Sigmoid colon (tissue), 6 donors: ENCODE measurements at regions not wholly inside any gene's neighbourhood (a gene's known extent, or its start where the extent isn't known, plus 50 kb on each side); places are given as distances from the start of the nearest gene placed in this dataset.

ENCODE experiments used
- DNase-seq: peaks from one replicate; pipeline ENCODE4 v3.0.0-alpha.2; 2019
- H3K27ac ChIP-seq, 4 donors: fragments of 200-600 bp; sonication (generic); one replicate each; pipeline ENCODE4 v1.5.1; 2016 to 2019; ENCODE audit warnings: mild to moderate bottlenecking in 1 of 4
- H3K27me3 ChIP-seq, 3 donors: fragments of 200-600 bp; sonication (generic); one replicate each; pipeline ENCODE4 v1.5.1; 2019; ENCODE audit warnings: mild to moderate bottlenecking in 1 of 3
- H3K36me3 ChIP-seq, 4 donors: fragments of 200-600 bp; sonication (generic); one replicate each; pipeline ENCODE4 v1.5.1; 2016 to 2019
- H3K4me1 ChIP-seq, 4 donors: fragments of 200-600 bp; sonication (generic); one replicate each; pipeline ENCODE4 v1.5.1; 2017 to 2019
- H3K4me3 ChIP-seq, 4 donors: fragments of 200-600 bp; sonication (generic); one replicate each; pipeline ENCODE4 v1.5.1; 2017 to 2019; ENCODE audit warnings: mild to moderate bottlenecking in 2 of 4, moderate library complexity in 1 of 4
- H3K9me3 ChIP-seq, 4 donors: fragments of 200-600 bp in 3 of 4; sonication (generic) in 3 of 4; one replicate each; pipeline versions ENCODE4 v1.5.1 to v1.6.1; 2013 to 2019
- CTCF ChIP-seq, 4 experiments: fragments of 450-650 bp in 3 of 4; fragments of 200-600 bp in 1 of 4; IDR thresholded peaks; one replicate each; pipeline ENCODE4 v1.5.1; 2016 to 2019; ENCODE audit warnings: antibody characterized with exemption in 4 of 4, mild to moderate bottlenecking in 3 of 4, moderate library complexity in 2 of 4
- EP300 ChIP-seq, 4 donors: sonication (generic); formaldehyde crosslinking; IDR thresholded peaks; one replicate each; pipeline ENCODE4 v1.6.1; 2017; ENCODE audit warnings: antibody characterized with exemption in 4 of 4
- POLR2A ChIP-seq, 2 donors: fragments of 450-650 bp; IDR thresholded peaks; one replicate each; pipeline ENCODE4 v1.6.1; 2016; ENCODE audit warnings: antibody characterized with exemption in 2 of 2, mild to moderate bottlenecking in 2 of 2, moderate library complexity in 2 of 2
- POLR2AphosphoS5 ChIP-seq, 4 donors: sonication (generic); formaldehyde crosslinking; IDR thresholded peaks; one replicate each; pipeline ENCODE4 v1.6.1; 2017; ENCODE audit warnings: antibody characterized with exemption in 4 of 4
- WGBS, 2 donors: extraction: QIAGEN DNeasy Blood & Tissue Kit; methylation state at CpG; one replicate each; pipeline ENCODE4 v1.1.7; 2013; 5-methylcytosine and 5-hydroxymethylcytosine counted together
- intact Hi-C: fragments of 100-400 bp; cut with DNase I; formaldehyde crosslinking; loops from one replicate; pipeline ENCODE4 v1.15.1; 2023
- donor health status: healthy with polysubstance abuse.
- donor health status: healthy.

GRCh38 chr2:80858965-80859364 lies 554.4 kb upstream of the LRRTM1 start:
- Histone ChIP-seq H3K4me3 (no peak overlapping the region), H3K36me3 (no peaks in the 10 kb centered on the region), H3K27me3 (no peaks in the 10 kb centered on the region), H3K9me3 (no peaks in the 10 kb centered on the region), H3K27ac (no peak overlapping the region), H3K4me1 (no peaks in the 10 kb centered on the region)
- TF ChIP-seq POLR2A (IDR thresholded peaks at IDR 0.05) (no peak), EP300 (IDR thresholded peaks at IDR 0.05) (no peak), CTCF (IDR thresholded peaks at IDR 0.05) (no peak), POLR2AphosphoS5 (IDR thresholded peaks at IDR 0.05) (no peak)
- no peak for DNase-seq
- WGBS, 2 donors: 2 to 7% methylated on average over 1 of the region's 1 CpG
- intact Hi-C loops: no loop called here

- intact Hi-C loops: no loop called here
- no peak overlapping the region for H3K27ac ChIP-seq
- no peak overlapping the region for H3K4me3 ChIP-seq
- no peaks in the 10 kb centered on the region for H3K27me3 ChIP-seq
- no peak for TF ChIP-seq POLR2A (IDR thresholded peaks at IDR 0.05)
- TF ChIP-seq POLR2AphosphoS5 (IDR thresholded peaks at IDR 0.05): no peak
- no peak for TF ChIP-seq EP300 (IDR thresholded peaks at IDR 0.05)
- TF ChIP-seq CTCF (IDR thresholded peaks at IDR 0.05): no peak
- H3K9me3 ChIP-seq: no peaks in the 10 kb centered on the region
- no peaks in the 10 kb centered on the region for H3K36me3 ChIP-seq
- no peaks in the 10 kb centered on the region for H3K4me1 ChIP-seq
- DNase-seq: no peak
These were observed 551.7 kb upstream of the LRRTM1 start for GRCh38 chr2:80856227-80856626.

DNA sequence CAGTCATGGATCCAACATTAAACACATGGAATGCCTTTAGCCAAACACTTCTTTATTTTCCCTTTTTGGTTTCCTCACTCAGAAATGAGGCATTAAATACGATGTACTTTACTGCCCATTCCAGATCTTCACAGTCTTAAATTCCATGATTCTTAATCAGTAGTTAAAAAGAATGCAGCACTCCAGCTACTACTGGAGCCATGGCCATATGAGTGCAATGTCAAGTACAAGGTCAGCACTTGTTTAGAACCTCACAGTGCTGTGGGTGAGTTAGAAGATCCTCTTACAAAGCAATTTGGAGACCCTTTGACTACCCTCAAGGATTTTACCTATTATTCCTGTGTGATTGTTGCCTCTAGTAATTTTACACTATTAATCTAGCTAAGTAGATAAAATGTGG lies 550.3 kb upstream of the LRRTM1 start:
- Histone ChIP-seq H3K4me1 (no peaks in the 10 kb centered on the region), H3K27ac (no peak overlapping the region), H3K9me3 (no peaks in the 10 kb centered on the region), H3K27me3 (no peaks in the 10 kb centered on the region), H3K36me3 (no peaks in the 10 kb centered on the region), H3K4me3 (no peak overlapping the region)
- intact Hi-C loops: no loop called here
- WGBS, 2 donors: 63 to 65% methylated on average over 1 of the region's 1 CpG
- TF ChIP-seq CTCF (IDR thresholded peaks at IDR 0.05) (no peak), POLR2AphosphoS5 (IDR thresholded peaks at IDR 0.05) (no peak), POLR2A (IDR thresholded peaks at IDR 0.05) (no peak), EP300 (IDR thresholded peaks at IDR 0.05) (no peak)
- no peak for DNase-seq

GRCh38 chr2:80852808-80853139 lies 548.2 kb upstream of the LRRTM1 start:
- Histone ChIP-seq H3K27ac (no peak overlapping the region), H3K27me3 (no peaks in the 10 kb centered on the region), H3K36me3 (no peaks in the 10 kb centered on the region), H3K9me3 (no peaks in the 10 kb centered on the region), H3K4me1 (no peaks in the 10 kb centered on the region), H3K4me3 (no peak overlapping the region)
- WGBS, 2 donors: 46 to 55% methylated on average over 2 of the region's 2 CpGs
- intact Hi-C loops: no loop called here
- no peak for DNase-seq
- TF ChIP-seq POLR2AphosphoS5 (IDR thresholded peaks at IDR 0.05) (no peak), EP300 (IDR thresholded peaks at IDR 0.05) (no peak), POLR2A (IDR thresholded peaks at IDR 0.05) (no peak), CTCF (IDR thresholded peaks at IDR 0.05) (no peak)

DNA sequence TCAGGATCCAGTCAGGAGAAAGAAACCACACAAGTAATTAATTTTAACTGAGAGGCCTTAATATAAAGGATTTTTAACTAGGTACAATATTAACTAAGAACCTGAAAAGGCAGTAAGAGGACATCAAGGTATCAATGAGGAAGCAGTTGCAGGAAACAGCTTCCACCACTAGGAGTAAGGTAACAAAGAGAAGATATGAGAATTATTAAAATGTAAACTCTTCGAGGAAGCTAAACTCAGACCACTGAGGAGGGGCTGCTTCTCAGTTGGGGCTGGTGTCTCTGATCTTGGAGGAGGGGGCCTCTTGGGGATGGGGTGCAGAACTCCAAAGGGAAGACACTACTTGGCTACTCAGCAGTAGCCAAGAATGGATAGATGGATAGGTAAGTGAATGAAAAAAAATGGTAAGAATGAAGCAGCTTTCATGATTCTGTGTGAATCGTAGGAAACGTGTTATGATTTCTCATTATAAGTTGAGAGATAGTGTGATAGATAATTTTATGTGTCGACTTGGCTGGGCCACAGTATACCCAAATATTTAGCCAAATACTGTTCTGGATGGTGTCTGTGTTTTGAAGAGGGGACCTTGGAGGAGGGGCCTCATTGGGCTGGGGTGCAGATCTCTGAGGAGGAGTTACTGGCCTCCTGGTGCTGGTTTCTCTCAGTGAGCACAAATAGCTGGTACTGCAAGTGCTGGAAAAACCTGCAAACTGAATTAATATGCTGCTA lies 547.7 kb upstream of the LRRTM1 start:
- Histone ChIP-seq H3K36me3 (no peaks in the 10 kb centered on the region), H3K27ac (no peak overlapping the region), H3K4me1 (no peaks in the 10 kb centered on the region), H3K9me3 (no peaks in the 10 kb centered on the region), H3K27me3 (no peaks in the 10 kb centered on the region), H3K4me3 (no peak overlapping the region)
- no peak for DNase-seq
- WGBS, 2 donors: 61 to 72% methylated on average over 4 of the region's 4 CpGs
- TF ChIP-seq POLR2A (IDR thresholded peaks at IDR 0.05): no peak
- TF ChIP-seq EP300 (IDR thresholded peaks at IDR 0.05): no peak
- TF ChIP-seq POLR2AphosphoS5 (IDR thresholded peaks at IDR 0.05): no peak
- no peak for TF ChIP-seq CTCF (IDR thresholded peaks at IDR 0.05)
- intact Hi-C loops: no loop called here
